ENCODE measurements at regions not wholly inside any gene's neighbourhood (a gene's known extent, or its start where the extent isn't known, plus 50 kb on each side); places are given as distances from the start of the nearest gene placed in this dataset.

- no peaks in the 10 kb centered on the region for H3K4me1 ChIP-seq
- H3K9me3 ChIP-seq: no peaks in the 10 kb centered on the region
- no peaks in the 10 kb centered on the region for H3K27me3 ChIP-seq
- H3K27ac ChIP-seq: no peak overlapping the region
- H3K36me3 ChIP-seq: no peaks in the 10 kb centered on the region
- no peak for DNase-seq
- no peak overlapping the region for H3K4me3 ChIP-seq
- TF ChIP-seq POLR2A (IDR thresholded peaks at IDR 0.05) (no peak), CTCF (IDR thresholded peaks at IDR 0.05) (no peak)
Observed at GRCh38 chr18:75525331-75525730, 97.8 kb upstream of the SMIM21 start.

GRCh38 chr18:75524841-75525240, 97.3 kb upstream of the SMIM21 start:
- H3K9me3 ChIP-seq: no peaks in the 10 kb centered on the region
- no peaks in the 10 kb centered on the region for H3K27me3 ChIP-seq
- H3K36me3 ChIP-seq: no peaks in the 10 kb centered on the region
- H3K4me3 ChIP-seq: no peak overlapping the region
- no peaks in the 10 kb centered on the region for H3K4me1 ChIP-seq
- no peak overlapping the region for H3K27ac ChIP-seq
- no peak for TF ChIP-seq POLR2A (IDR thresholded peaks at IDR 0.05)
- TF ChIP-seq CTCF (IDR thresholded peaks at IDR 0.05): no peak
- no peak for DNase-seq

GRCh38 chr18:75524181-75524580, 96.7 kb upstream of the SMIM21 start:
- Histone ChIP-seq H3K9me3 (no peaks in the 10 kb centered on the region), H3K4me1 (no peaks in the 10 kb centered on the region), H3K27me3 (no peaks in the 10 kb centered on the region), H3K36me3 (no peaks in the 10 kb centered on the region), H3K4me3 (no peak overlapping the region), H3K27ac (no peak overlapping the region)
- DNase-seq: no peak
- TF ChIP-seq POLR2A (IDR thresholded peaks at IDR 0.05) (no peak), CTCF (IDR thresholded peaks at IDR 0.05) (no peak)

- Histone ChIP-seq H3K36me3 (no peaks in the 10 kb centered on the region), H3K27me3 (no peaks in the 10 kb centered on the region), H3K9me3 (no peaks in the 10 kb centered on the region), H3K4me3 (no peak overlapping the region), H3K4me1 (no peaks in the 10 kb centered on the region), H3K27ac (no peak overlapping the region)
- TF ChIP-seq CTCF (IDR thresholded peaks at IDR 0.05) (no peak), POLR2A (IDR thresholded peaks at IDR 0.05) (no peak)
- no peak for DNase-seq
Observed at GRCh38 chr18:75521816-75522215, 94.3 kb upstream of the SMIM21 start.

GRCh38 chr18:75518007-75518406, 90.5 kb upstream of the SMIM21 start:
- H3K27ac ChIP-seq: no peak overlapping the region
- no peaks in the 10 kb centered on the region for H3K36me3 ChIP-seq
- no peak for TF ChIP-seq POLR2A (IDR thresholded peaks at IDR 0.05)
- H3K4me1 ChIP-seq: no peaks in the 10 kb centered on the region
- H3K27me3 ChIP-seq: no peaks in the 10 kb centered on the region
- no peak overlapping the region for H3K4me3 ChIP-seq
- no peak for DNase-seq
- H3K9me3 ChIP-seq: no peaks in the 10 kb centered on the region

GRCh38 chr18:75517286-75517685, 89.8 kb upstream of the SMIM21 start:
- no peak for DNase-seq
- TF ChIP-seq CTCF (IDR thresholded peaks at IDR 0.05): no peak
- no peak for TF ChIP-seq POLR2A (IDR thresholded peaks at IDR 0.05)
- Histone ChIP-seq H3K36me3 (no peaks in the 10 kb centered on the region), H3K27me3 (no peaks in the 10 kb centered on the region), H3K27ac (no peak overlapping the region), H3K9me3 (no peaks in the 10 kb centered on the region), H3K4me1 (no peaks in the 10 kb centered on the region), H3K4me3 (no peak overlapping the region)
